Activated B cell treated with CpG ODN at 0.5 μM for 24 hours (primary cell): ENCODE measurements at regions not wholly inside any gene's neighbourhood (a gene's known extent, or its start where the extent isn't known, plus 50 kb on each side); places are given as distances from the start of the nearest gene placed in this dataset.
A peak's percentile ranks its signal among the peaks of the same experiment; 100 is the strongest.

Experiments
- ATAC-seq: fragments of 200-7000 bp; cut with Tn5 transposase; one replicate; pipeline ENCODE4 v1.10.0; 2021; ENCODE audit warnings: low read depth, mild to moderate bottlenecking, moderate library complexity
- CTCF ChIA-PET: fragments of 350-600 bp; sonication (Branson Sonifier 250); formaldehyde crosslinking; loops from one replicate; lab custom pipeline; 2021; ENCODE audit warnings: antibody characterized with exemption; lab: Charles Lee
- POLR2A ChIA-PET: fragments of 350-600 bp; sonication (Branson Sonifier 250); formaldehyde crosslinking; loops from one replicate; lab custom pipeline; 2021; ENCODE audit warnings: antibody characterized with exemption; lab: Charles Lee
- DNase-seq: peaks from one replicate; pipeline ENCODE4 v3.0.0; 2022
- H3K27ac Mint-ChIP-seq: one replicate; pipeline ENCODE4 v1.8.0; 2020; ENCODE audit warnings: mixed read lengths
- H3K27me3 Mint-ChIP-seq: one replicate; pipeline ENCODE4 v1.8.0; 2021; ENCODE audit warnings: mixed read lengths
- H3K36me3 Mint-ChIP-seq: one replicate; pipeline ENCODE4 v1.8.0; 2021; ENCODE audit warnings: low read depth, mixed read lengths
- H3K4me1 Mint-ChIP-seq: one replicate; pipeline ENCODE4 v1.8.0; 2021; ENCODE audit warnings: mixed read lengths
- H3K4me3 Mint-ChIP-seq: one replicate; pipeline ENCODE4 v1.8.0; 2020; ENCODE audit warnings: mild to moderate bottlenecking, mixed read lengths
- H3K9me3 Mint-ChIP-seq: one replicate; pipeline ENCODE4 v1.8.0; 2020; ENCODE audit warnings: mixed read lengths
- CTCF ChIP-seq: fragments of 200-600 bp; IDR thresholded peaks from one replicate; pipeline ENCODE4 v1.8.0; 2022; ENCODE audit warnings: antibody characterized with exemption, mild to moderate bottlenecking
- intact Hi-C: fragments of 100-400 bp; cut with micrococcal nuclease; formaldehyde crosslinking; loops from one replicate; pipeline ENCODE4 v1.15.1; 2024

- no peak for TF ChIP-seq CTCF
- Mint-ChIP-seq H3K27ac (no peak overlapping the region), H3K4me3 (no peak overlapping the region), H3K27me3 (no peaks in the 10 kb centered on the region), H3K4me1 (peaks cover 40% of the 10 kb centered on the region), H3K9me3 (no peaks in the 10 kb centered on the region), H3K36me3 (no peaks in the 10 kb centered on the region)
- intact Hi-C loops = loop anchor here (1.0 to 5.0 kb wide), 3 partner anchors 17 to 709 kb away; no protein-coding TSS in a partner anchor
- CTCF ChIA-PET = interaction anchor here (0.9 to 1.6 kb wide), 2 partner anchors 11 to 18 kb away, joined by 3 to 4 read pairs; no protein-coding TSS in a partner anchor
- POLR2A ChIA-PET = interaction anchor here (0.6 to 1.8 kb wide), 4 partner anchors 11 to 963 kb away, joined by 3 to 6 read pairs (median 4); no protein-coding TSS in a partner anchor
- DNase-seq (no peak), ATAC-seq (peak; percentile 60)
Measured at GRCh38 chr5:60521376-60522291, 178.3 kb downstream of the DEPDC1B start.

- no peak for ATAC-seq
- Mint-ChIP-seq H3K4me1 (peaks cover 47% of the 10 kb centered on the region), H3K27ac (peak overlapping the region; percentile 69), H3K27me3 (no peaks in the 10 kb centered on the region), H3K36me3 (no peaks in the 10 kb centered on the region), H3K9me3 (no peaks in the 10 kb centered on the region), H3K4me3 (no peak overlapping the region)
- CTCF ChIA-PET = no interaction called here
- no peak for TF ChIP-seq CTCF
- DNase-seq = no peak
- intact Hi-C loops = loop anchor here (2.0 to 5.0 kb wide), 2 partner anchors 16 to 708 kb away; no protein-coding TSS in a partner anchor
- POLR2A ChIA-PET = interaction anchor here (1.3 kb wide), 1 partner anchor 10 kb away, joined by 4 read pairs; no protein-coding TSS in a partner anchor
Measured at GRCh38 chr5:60520451-60521227, 179.3 kb downstream of the DEPDC1B start.

GRCh38 chr5:60519372-60519771 is 180.6 kb downstream of the DEPDC1B start:
- no peak for DNase-seq
- POLR2A ChIA-PET = no interaction called here
- Mint-ChIP-seq H3K27me3 (no peaks in the 10 kb centered on the region), H3K9me3 (no peaks in the 10 kb centered on the region), H3K27ac (no peak overlapping the region), H3K4me3 (peak overlapping the region; percentile 1), H3K4me1 (peaks cover 49% of the 10 kb centered on the region), H3K36me3 (no peaks in the 10 kb centered on the region)
- no peak for TF ChIP-seq CTCF
- CTCF ChIA-PET = no interaction called here
- intact Hi-C loops = no loop called here
- ATAC-seq = no peak

- ATAC-seq = no peak
- no peak for DNase-seq
- Mint-ChIP-seq H3K4me3 (no peak overlapping the region), H3K27me3 (no peaks in the 10 kb centered on the region), H3K27ac (no peak overlapping the region), H3K36me3 (no peaks in the 10 kb centered on the region), H3K9me3 (no peaks in the 10 kb centered on the region), H3K4me1 (peaks cover 57% of the 10 kb centered on the region)
- intact Hi-C loops = no loop called here
- ChIA-PET CTCF (no interaction called here), POLR2A (no interaction called here)
- no peak for TF ChIP-seq CTCF
Measured at GRCh38 chr5:60517850-60518249, 182.1 kb downstream of the DEPDC1B start.
